GM12878 (cell line): ENCODE measurements at regions not wholly inside any gene's neighbourhood (a gene's known extent, or its start where the extent isn't known, plus 50 kb on each side); places are given as distances from the start of the nearest gene placed in this dataset.

ENCODE experiments used
- ATAC-seq: fragments of 200-7000 bp; cut with Tn5 transposase; 3 replicates; pipeline ENCODE4 v1.9.1; 2020; ENCODE audit warnings: mild to moderate bottlenecking, moderate library complexity
- BruUV-seq: library from RNA; stranded (reverse); fragments of 400-500 nt; replicated peaks from 2 replicates; lab custom pipeline; 2021; lab: Mats Ljungman, UMichigan
- CTCF ChIA-PET: fragments of 300-600 bp; sonication (Branson Sonifier 250); formaldehyde crosslinking; extraction: SDS; loops from one replicate; lab custom pipeline; 2021; ENCODE audit warnings: inconsistent platforms; lab: Yijun Ruan, JAX
- POLR2A ChIA-PET: fragments of 350-600 bp; formaldehyde crosslinking; extraction: SDS; loops from one replicate; lab custom pipeline; 2021; ENCODE audit warnings: inconsistent platforms; lab: Charles Lee
- RAD21 ChIA-PET: fragments of 300-600 bp; sonication (Branson Sonifier 250); formaldehyde crosslinking; loops from one replicate; lab custom pipeline; 2023; ENCODE audit warnings: antibody characterized with exemption; ENCODE audit not compliant: unreplicated experiment; lab: Charles Lee
- SMC1A ChIA-PET: fragments of 300-600 bp; sonication (Branson Sonifier 250); formaldehyde crosslinking; loops from one replicate; lab custom pipeline; 2023; ENCODE audit not compliant: unreplicated experiment, uncharacterized antibody; lab: Charles Lee
- DNase-seq: peaks from one replicate; pipeline ENCODE4 v3.0.0-alpha.2; 2011; ENCODE audit warnings: low read depth, low spot score
- FAIRE-seq: peaks from 3 replicates; lab custom pipeline; 2011; peaks lifted over from hg19 to GRCh38; lab: Jason Lieb, UNC
- H2AFZ ChIP-seq: 2 replicates; pipeline ENCODE4 v1.6.0; 2011; ENCODE audit warnings: low read depth, low read length, control low read depth; ENCODE audit not compliant: control insufficient read depth
- H3K27ac ChIP-seq: 2 replicates; pipeline ENCODE4 v1.5.1; 2011; ENCODE audit warnings: control low read depth; ENCODE audit not compliant: control insufficient read depth, insufficient read depth
- H3K27me3 ChIP-seq, 2 experiments: replicated peaks in 1 of 2; 2 replicates each; pipeline versions ENCODE4 v1.6.0 to v1.6.1; 2011; ENCODE audit warnings: low read length in 1 of 2; ENCODE audit not compliant: control insufficient read depth in 2 of 2, insufficient read depth in 2 of 2
- H3K36me3 ChIP-seq, 2 experiments: 2 replicates each; pipeline ENCODE4 v1.5.1; 2011; ENCODE audit warnings: low read length in 1 of 2; ENCODE audit not compliant: control insufficient read depth in 2 of 2, insufficient read depth in 2 of 2
- H3K4me1 ChIP-seq: 2 replicates; pipeline ENCODE4 v1.6.1; 2011; ENCODE audit warnings: mild to moderate bottlenecking, low read length, moderate library complexity, mixed read lengths; ENCODE audit not compliant: control insufficient read depth, insufficient read depth
- H3K4me2 ChIP-seq: 2 replicates; pipeline ENCODE4 v1.6.0; 2011; ENCODE audit warnings: control low read depth; ENCODE audit not compliant: control insufficient read depth, insufficient read depth
- H3K4me3 ChIP-seq: fragments of 200-600 bp; sonication (generic); 2 replicates; pipeline ENCODE4 v1.5.1; 2016
- H3K79me2 ChIP-seq: 2 replicates; pipeline ENCODE4 v1.6.0; 2011; ENCODE audit warnings: low read length; ENCODE audit not compliant: control insufficient read depth, insufficient read depth
- H3K9ac ChIP-seq: 2 replicates; pipeline ENCODE4 v1.8.0; 2011; ENCODE audit warnings: low read length, control low read depth, mixed read lengths; ENCODE audit not compliant: control insufficient read depth, insufficient read depth
- H3K9me3 ChIP-seq: replicated peaks from 3 replicates; pipeline ENCODE4 v1.5.1; 2011; ENCODE audit warnings: mild to moderate bottlenecking, low read length; ENCODE audit not compliant: control insufficient read depth, insufficient read depth
- H4K20me1 ChIP-seq: 2 replicates; pipeline ENCODE4 v1.6.0; 2011; ENCODE audit not compliant: control insufficient read depth, insufficient read depth
- ATF7 ChIP-seq: fragments of 450-650 bp; IDR thresholded peaks from 2 replicates; pipeline ENCODE4 v1.6.1; 2016; ENCODE audit warnings: low read depth, mild to moderate bottlenecking
- BRCA1 ChIP-seq: IDR thresholded peaks from 2 replicates; pipeline ENCODE4 v1.6.1; 2011; ENCODE audit warnings: low read depth, low read length, improper control_type of control experiment
- DPF2 ChIP-seq: fragments of 450-650 bp; IDR thresholded peaks from 2 replicates; pipeline ENCODE4 v1.6.1; 2017; ENCODE audit warnings: mild to moderate bottlenecking
- MTA3 ChIP-seq: IDR thresholded peaks from 2 replicates; pipeline ENCODE4 v1.6.1; 2012; ENCODE audit warnings: low read length, inconsistent platforms, borderline replicate concordance
- MYB ChIP-seq: fragments of 150-350 bp; IDR thresholded peaks from 2 replicates; pipeline ENCODE4 v1.6.1; 2014; ENCODE audit warnings: mild to moderate bottlenecking, low read depth, low read length, borderline replicate concordance
- NFYA ChIP-seq: IDR thresholded peaks from 2 replicates; pipeline ENCODE4 v1.6.1; 2011; ENCODE audit warnings: low read depth, mild to moderate bottlenecking, low read length, improper control_type of control experiment, borderline replicate concordance
- RELA ChIP-seq: fragments of 450-650 bp; IDR thresholded peaks from 2 replicates; pipeline ENCODE4 v1.8.0; 2014; ENCODE audit warnings: borderline replicate concordance; ENCODE audit not compliant: partially characterized antibody
- SIX5 ChIP-seq: IDR thresholded peaks from 2 replicates; pipeline ENCODE4 v1.6.1; 2011; ENCODE audit warnings: mild to moderate bottlenecking, low read depth, low read length, moderate library complexity; ENCODE audit not compliant: severe bottlenecking
- SUPT20H ChIP-seq: IDR thresholded peaks from 2 replicates; pipeline ENCODE4 v1.6.1; 2011; ENCODE audit warnings: low read depth, mild to moderate bottlenecking, low read length, moderate library complexity, borderline replicate concordance; ENCODE audit not compliant: control insufficient read depth
- YBX1 ChIP-seq: fragments of 450-650 bp; IDR thresholded peaks from 2 replicates; pipeline ENCODE4 v1.6.1; 2016; ENCODE audit warnings: antibody characterized with exemption
- ZNF384 ChIP-seq: IDR thresholded peaks from 2 replicates; pipeline ENCODE4 v1.6.1; 2012; ENCODE audit warnings: low read depth, mild to moderate bottlenecking, low read length, improper control_type of control experiment, borderline replicate concordance
- WGBS: methylation state at CpG from one replicate; pipeline ENCODE4 v1.1.6; 2016; ENCODE audit warnings: low lambda C conversion rate; ENCODE audit not compliant: insufficient replicate concordance, insufficient coverage; ENCODE audit errors: missing lambda C conversion rate; 5-methylcytosine and 5-hydroxymethylcytosine counted together
- in situ Hi-C: fragments of 300-500 bp; cut with MboI; formaldehyde crosslinking; loops from 9 replicates; pipeline ENCODE4 v1.14.3; 2018; ENCODE audit warnings: mixed read lengths
- intact Hi-C: fragments of 100-400 bp; cut with micrococcal nuclease; formaldehyde crosslinking; loops from one replicate; pipeline ENCODE4 v1.14.2; 2022; ENCODE audit not compliant: unreplicated experiment
- TF ChIP-seq, protein P1 (sequence below): fragments of 450-650 bp; IDR thresholded peaks from 2 replicates; pipeline ENCODE4 v1.6.1; 2017; ENCODE audit warnings: antibody characterized with exemption, mild to moderate bottlenecking, moderate library complexity
- TF ChIP-seq, protein P2 (sequence below): fragments of 450-650 bp; formaldehyde crosslinking; IDR thresholded peaks from 2 replicates; pipeline ENCODE4 v1.5.0; 2022; ENCODE audit warnings: mild to moderate bottlenecking, missing genetic modification characterization
- TF ChIP-seq, protein P3 (sequence below): fragments of 450-650 bp; IDR thresholded peaks from 2 replicates; pipeline ENCODE4 v1.6.1; 2018; ENCODE audit warnings: mild to moderate bottlenecking, low read depth, moderate library complexity; ENCODE audit not compliant: partially characterized antibody

DNA sequence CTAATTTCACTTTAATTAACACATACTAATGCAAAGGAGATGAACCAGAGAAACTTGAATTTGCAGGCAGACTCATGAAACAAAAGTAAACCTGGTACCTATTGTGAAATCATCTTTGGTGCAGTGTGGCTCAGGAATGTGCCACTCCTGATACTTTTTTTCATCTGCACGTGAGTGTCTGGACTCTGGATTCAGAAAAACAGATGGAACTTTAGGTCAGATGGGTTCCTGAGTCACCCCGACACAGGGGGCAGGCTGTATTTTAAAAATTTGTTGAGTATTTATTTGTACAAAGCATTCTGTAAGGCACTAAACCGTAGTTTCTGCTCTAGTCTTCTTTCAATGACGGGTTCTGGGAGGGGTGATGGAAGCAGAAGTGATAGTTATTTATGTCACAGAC, 52.2 kb upstream of the TUT7 start:
- Histone ChIP-seq H3K9me3 (no peaks in the 10 kb centered on the region), H3K4me1 (no peaks in the 10 kb centered on the region), H4K20me1 (no peaks in the 10 kb centered on the region), H3K9ac (no peak overlapping the region), H3K36me3 (no peaks in the 10 kb centered on the region), H2AFZ (no peak overlapping the region), H3K27ac (no peak overlapping the region), H3K4me2 (no peak overlapping the region), H3K4me3 (no peak overlapping the region), H3K79me2 (no peaks in the 10 kb centered on the region), H3K27me3 (no peaks in the 10 kb centered on the region; a peak in 1 of 4 replicates)
- no peak for DNase-seq
- RAD21 ChIA-PET: no interaction called here
- in situ Hi-C loops: no loop called here
- CTCF ChIA-PET: interaction anchor here (0.7 to 4.0 kb wide), 2 partner anchors 10 to 28 kb away, joined by 3 to 38 read pairs; no protein-coding TSS in a partner anchor
- ATAC-seq: no peak
- POLR2A ChIA-PET: no interaction called here
- BruUV-seq: no TSS peak
- SMC1A ChIA-PET: interaction anchor here (1.0 to 1.7 kb wide), 4 partner anchors 9 to 204 kb away, joined by 3 to 5 read pairs (median 4); no protein-coding TSS in a partner anchor
- intact Hi-C loops: no loop called here
- TF ChIP-seq YBX1 (no peak), BRCA1 (no peak), RELA (no peak), MTA3 (no peak), ZNF384 (no peak), DPF2 (no peak), NFYA (no peak), ATF7 (no peak), SUPT20H (no peak), MYB (no peak), SIX5 (no peak)
- TF ChIP-seq, protein P1, sequence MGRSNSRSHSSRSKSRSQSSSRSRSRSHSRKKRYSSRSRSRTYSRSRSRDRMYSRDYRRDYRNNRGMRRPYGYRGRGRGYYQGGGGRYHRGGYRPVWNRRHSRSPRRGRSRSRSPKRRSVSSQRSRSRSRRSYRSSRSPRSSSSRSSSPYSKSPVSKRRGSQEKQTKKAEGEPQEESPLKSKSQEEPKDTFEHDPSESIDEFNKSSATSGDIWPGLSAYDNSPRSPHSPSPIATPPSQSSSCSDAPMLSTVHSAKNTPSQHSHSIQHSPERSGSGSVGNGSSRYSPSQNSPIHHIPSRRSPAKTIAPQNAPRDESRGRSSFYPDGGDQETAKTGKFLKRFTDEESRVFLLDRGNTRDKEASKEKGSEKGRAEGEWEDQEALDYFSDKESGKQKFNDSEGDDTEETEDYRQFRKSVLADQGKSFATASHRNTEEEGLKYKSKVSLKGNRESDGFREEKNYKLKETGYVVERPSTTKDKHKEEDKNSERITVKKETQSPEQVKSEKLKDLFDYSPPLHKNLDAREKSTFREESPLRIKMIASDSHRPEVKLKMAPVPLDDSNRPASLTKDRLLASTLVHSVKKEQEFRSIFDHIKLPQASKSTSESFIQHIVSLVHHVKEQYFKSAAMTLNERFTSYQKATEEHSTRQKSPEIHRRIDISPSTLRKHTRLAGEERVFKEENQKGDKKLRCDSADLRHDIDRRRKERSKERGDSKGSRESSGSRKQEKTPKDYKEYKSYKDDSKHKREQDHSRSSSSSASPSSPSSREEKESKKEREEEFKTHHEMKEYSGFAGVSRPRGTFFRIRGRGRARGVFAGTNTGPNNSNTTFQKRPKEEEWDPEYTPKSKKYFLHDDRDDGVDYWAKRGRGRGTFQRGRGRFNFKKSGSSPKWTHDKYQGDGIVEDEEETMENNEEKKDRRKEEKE: no peak
- TF ChIP-seq, protein P2, sequence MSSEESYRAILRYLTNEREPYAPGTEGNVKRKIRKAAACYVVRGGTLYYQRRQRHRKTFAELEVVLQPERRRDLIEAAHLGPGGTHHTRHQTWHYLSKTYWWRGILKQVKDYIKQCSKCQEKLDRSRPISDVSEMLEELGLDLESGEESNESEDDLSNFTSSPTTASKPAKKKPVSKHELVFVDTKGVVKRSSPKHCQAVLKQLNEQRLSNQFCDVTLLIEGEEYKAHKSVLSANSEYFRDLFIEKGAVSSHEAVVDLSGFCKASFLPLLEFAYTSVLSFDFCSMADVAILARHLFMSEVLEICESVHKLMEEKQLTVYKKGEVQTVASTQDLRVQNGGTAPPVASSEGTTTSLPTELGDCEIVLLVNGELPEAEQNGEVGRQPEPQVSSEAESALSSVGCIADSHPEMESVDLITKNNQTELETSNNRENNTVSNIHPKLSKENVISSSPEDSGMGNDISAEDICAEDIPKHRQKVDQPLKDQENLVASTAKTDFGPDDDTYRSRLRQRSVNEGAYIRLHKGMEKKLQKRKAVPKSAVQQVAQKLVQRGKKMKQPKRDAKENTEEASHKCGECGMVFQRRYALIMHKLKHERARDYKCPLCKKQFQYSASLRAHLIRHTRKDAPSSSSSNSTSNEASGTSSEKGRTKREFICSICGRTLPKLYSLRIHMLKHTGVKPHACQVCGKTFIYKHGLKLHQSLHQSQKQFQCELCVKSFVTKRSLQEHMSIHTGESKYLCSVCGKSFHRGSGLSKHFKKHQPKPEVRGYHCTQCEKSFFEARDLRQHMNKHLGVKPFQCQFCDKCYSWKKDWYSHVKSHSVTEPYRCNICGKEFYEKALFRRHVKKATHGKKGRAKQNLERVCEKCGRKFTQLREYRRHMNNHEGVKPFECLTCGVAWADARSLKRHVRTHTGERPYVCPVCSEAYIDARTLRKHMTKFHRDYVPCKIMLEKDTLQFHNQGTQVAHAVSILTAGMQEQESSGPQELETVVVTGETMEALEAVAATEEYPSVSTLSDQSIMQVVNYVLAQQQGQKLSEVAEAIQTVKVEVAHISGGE (CRISPR knock-in tag): no peak
- TF ChIP-seq, protein P3, sequence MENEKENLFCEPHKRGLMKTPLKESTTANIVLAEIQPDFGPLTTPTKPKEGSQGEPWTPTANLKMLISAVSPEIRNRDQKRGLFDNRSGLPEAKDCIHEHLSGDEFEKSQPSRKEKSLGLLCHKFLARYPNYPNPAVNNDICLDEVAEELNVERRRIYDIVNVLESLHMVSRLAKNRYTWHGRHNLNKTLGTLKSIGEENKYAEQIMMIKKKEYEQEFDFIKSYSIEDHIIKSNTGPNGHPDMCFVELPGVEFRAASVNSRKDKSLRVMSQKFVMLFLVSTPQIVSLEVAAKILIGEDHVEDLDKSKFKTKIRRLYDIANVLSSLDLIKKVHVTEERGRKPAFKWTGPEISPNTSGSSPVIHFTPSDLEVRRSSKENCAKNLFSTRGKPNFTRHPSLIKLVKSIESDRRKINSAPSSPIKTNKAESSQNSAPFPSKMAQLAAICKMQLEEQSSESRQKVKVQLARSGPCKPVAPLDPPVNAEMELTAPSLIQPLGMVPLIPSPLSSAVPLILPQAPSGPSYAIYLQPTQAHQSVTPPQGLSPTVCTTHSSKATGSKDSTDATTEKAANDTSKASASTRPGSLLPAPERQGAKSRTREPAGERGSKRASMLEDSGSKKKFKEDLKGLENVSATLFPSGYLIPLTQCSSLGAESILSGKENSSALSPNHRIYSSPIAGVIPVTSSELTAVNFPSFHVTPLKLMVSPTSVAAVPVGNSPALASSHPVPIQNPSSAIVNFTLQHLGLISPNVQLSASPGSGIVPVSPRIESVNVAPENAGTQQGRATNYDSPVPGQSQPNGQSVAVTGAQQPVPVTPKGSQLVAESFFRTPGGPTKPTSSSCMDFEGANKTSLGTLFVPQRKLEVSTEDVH: no peak
- FAIRE-seq: no peak
- WGBS: 21% methylated on average over 4 of the region's 4 CpGs
